Heart left ventricle (tissue), 16 donors: ENCODE measurements at regions not wholly inside any gene's neighbourhood (a gene's known extent, or its start where the extent isn't known, plus 50 kb on each side); places are given as distances from the start of the nearest gene placed in this dataset.

Experiments used
- ATAC-seq, 4 donors: fragments of 200-7000 bp; cut with Tn5 transposase; one replicate each; pipeline ENCODE4 v1.9.1; 2020 to 2022; ENCODE audit warnings: moderate library complexity in 4 of 4, mild to moderate bottlenecking in 3 of 4, moderate number of reproducible peaks in 1 of 4
- DNase-seq, 5 donors: peaks; one replicate each; pipeline ENCODE4 v3.0.0-alpha.2; 2020
- H3K27ac ChIP-seq, 12 donors: fragments of 200-600 bp; sonication (generic) in 4 of 12; one replicate each; pipeline versions ENCODE4 v1.5.0 to v1.8.0; 2016 to 2022; ENCODE audit warnings: mild to moderate bottlenecking in 2 of 12
- H3K27me3 ChIP-seq, 9 donors: fragments of 200-600 bp; sonication (generic) in 2 of 9; one replicate each; pipeline versions ENCODE4 v1.5.1 to v1.8.0; 2016 to 2022; ENCODE audit warnings: mild to moderate bottlenecking in 3 of 9
- H3K36me3 ChIP-seq, 9 donors: fragments of 200-600 bp; sonication (generic) in 2 of 9; one replicate each; pipeline versions ENCODE4 v1.5.0 to v1.8.0; 2018 to 2022; ENCODE audit warnings: mild to moderate bottlenecking in 2 of 9
- H3K4me1 ChIP-seq, 12 donors: fragments of 200-600 bp; sonication (generic) in 4 of 12; one replicate each; pipeline versions ENCODE4 v1.5.0 to v1.8.0; 2016 to 2022; ENCODE audit warnings: mild to moderate bottlenecking in 3 of 12
- H3K4me3 ChIP-seq, 12 donors: fragments of 200-600 bp; sonication (generic) in 4 of 12; one replicate each; pipeline versions ENCODE4 v1.5.0 to v1.8.0; 2017 to 2022; ENCODE audit warnings: mild to moderate bottlenecking in 9 of 12, moderate library complexity in 4 of 12
- H3K9me3 ChIP-seq, 12 donors: fragments of 200-600 bp; sonication (generic) in 4 of 12; one replicate each; pipeline versions ENCODE4 v1.5.0 to v1.8.0; 2016 to 2022; ENCODE audit warnings: mild to moderate bottlenecking in 1 of 12
- CTCF ChIP-seq, 12 donors: fragments of 200-600 bp; sonication (generic) in 4 of 12; IDR thresholded peaks; one replicate each; pipeline versions ENCODE4 v1.5.0 to v1.8.0; 2018 to 2022; ENCODE audit warnings: antibody characterized with exemption in 12 of 12, mild to moderate bottlenecking in 5 of 12
- POLR2A ChIP-seq, 2 donors: fragments of 450-650 bp; IDR thresholded peaks; one replicate each; pipeline ENCODE4 v1.6.1; 2017; ENCODE audit warnings: antibody characterized with exemption in 2 of 2, mild to moderate bottlenecking in 2 of 2, moderate library complexity in 2 of 2
- WGBS, 4 donors: extraction: QIAGEN DNeasy Blood & Tissue Kit in 2 of 4; methylation state at CpG; one replicate each; pipeline versions ENCODE4 v1.1.5 to v1.1.7; 2013 to 2018; 5-methylcytosine and 5-hydroxymethylcytosine counted together
- intact Hi-C, 10 donors: fragments of 100-400 bp; cut with DNase I; formaldehyde crosslinking; loops; one replicate each; pipeline versions ENCODE4 v1.11.1 to v1.14.2; 2022
- donor health status: ischemic (EF 13 %, LVEDD 7.1; RV severe dilation, severe dysfunction).
- donor health status: healthy with polysubstance abuse.
- donor health status: DM: no; HTN: yes; CAD: no.
- donor health status: DM: no; HTN: no; CAD: no.
- donor health status: ischemic (EF 25% LVEDD 6.9; RV normal size, moderate dysfunction).
- donor health status: ischemic (EF 25% LVEDD 5.7; RV mildly dilated, moderate dysfunction).
- donor health status: healthy.
- donor health status: DM: yes; HTN: yes; CAD: no.
- donor health status: ischemic (EF 35%, LVEDD 5.7; RV mildly dilated, moderate dysfunction).
- donor health status: nonischemic (EF 11% LVEDD 7.7; RV severe dilation, severe dysfunction).
- donor health status: DM: yes; HTN: yes; CAD: no.
- donor health status: PGD.
- donor health status: ischemic (EF 29% LVEDD 5.4; RV normal size, mild dysfunction).
- donor health status: nonischemic (EF 23%, LVEDD 6.1; RV moderate dilation, normal function).

DNA sequence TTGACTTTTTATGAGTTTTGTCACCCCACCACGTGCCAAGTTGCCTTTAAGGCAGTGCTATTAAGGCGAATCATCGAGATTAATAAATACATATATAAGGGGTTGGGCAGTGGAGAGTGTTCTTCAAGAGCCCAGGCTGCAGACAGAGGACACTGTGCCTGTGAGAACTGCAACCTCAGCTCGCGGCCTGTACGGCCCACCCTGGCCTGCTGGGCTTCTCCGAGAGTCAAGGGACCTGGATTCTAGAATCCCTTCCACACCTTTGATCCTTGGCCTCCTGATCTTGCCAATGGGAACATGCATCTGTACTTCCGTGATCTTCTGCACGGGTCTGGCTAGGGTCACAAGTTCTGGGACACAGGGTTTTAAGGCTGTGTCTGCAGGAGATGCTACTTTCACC, 54.5 kb downstream of the IRX5 start:
- WGBS, 4 donors = 82 to 88% (median 82%) methylated on average over 9 of the region's 9 CpGs
- intact Hi-C loops = loop anchor here in 1 of 10 donors (5.0 kb wide), 1 partner anchor 52 kb away; no protein-coding TSS in a partner anchor
- TF ChIP-seq POLR2A (IDR thresholded peaks at IDR 0.05) = no peak
- TF ChIP-seq CTCF (IDR thresholded peaks at IDR 0.05) = no peak
- Histone ChIP-seq H3K9me3 (no peaks in the 10 kb centered on the region), H3K27me3 (no peaks in the 10 kb centered on the region), H3K36me3 (no peaks in the 10 kb centered on the region), H3K4me1 (peaks cover 0 to 22% (median 5%) of the 10 kb centered on the region in 12 donors), H3K4me3 (no peak overlapping the region), H3K27ac (no peak overlapping the region)
- ATAC-seq (peak in 2 of 4 donors; percentile 5 to 7), DNase-seq (no peak)

DNA sequence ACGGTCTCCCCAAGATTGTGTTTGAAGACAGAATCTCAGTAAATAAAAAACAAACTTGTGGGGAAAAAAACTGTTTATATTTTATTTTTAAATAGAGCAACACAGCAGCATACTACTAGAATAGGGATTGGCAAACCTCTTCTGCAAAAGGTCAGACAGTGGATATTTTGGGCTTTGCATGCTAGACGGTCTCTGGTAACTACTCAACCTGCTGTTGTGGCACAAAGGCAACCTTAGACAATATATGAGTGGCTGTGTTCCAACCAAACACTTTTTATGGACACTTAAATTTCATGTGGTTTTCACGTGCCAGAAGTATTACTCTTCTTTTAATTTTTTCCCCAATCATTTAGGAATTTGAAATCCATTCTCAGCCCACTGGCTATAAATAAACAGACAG, 55.0 kb downstream of the IRX5 start:
- intact Hi-C loops = loop anchor here in 1 of 10 donors (5.0 kb wide), 1 partner anchor 52 kb away; no protein-coding TSS in a partner anchor
- 41 to 62% (median 55%) methylated on average over 3 of the region's 3 CpGs for WGBS, 4 donors
- peak in 3 of 4 donors; percentile 48 to 85 (median 69) for ATAC-seq

DNA sequence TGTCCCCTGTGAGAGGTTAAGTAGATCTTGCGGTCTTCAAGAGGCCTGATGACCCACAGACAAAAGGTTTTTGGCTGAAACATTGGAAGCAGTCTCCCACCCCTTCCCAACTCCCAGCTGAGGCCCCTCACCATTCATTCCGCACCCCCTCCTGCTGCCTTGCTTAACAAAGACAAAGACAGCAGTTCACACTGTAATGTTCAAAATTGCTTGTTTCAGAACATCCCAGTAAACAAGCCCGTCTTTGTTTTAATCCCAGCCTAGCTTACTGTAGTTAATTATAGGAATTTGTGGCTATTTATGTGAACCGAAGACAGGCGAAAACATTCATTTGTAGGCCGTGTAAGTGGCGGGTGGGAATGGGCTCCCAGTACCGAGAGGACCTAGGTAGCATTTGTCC, 55.7 kb downstream of the IRX5 start:
- no peak overlapping the region for H3K4me3 ChIP-seq
- no peak for ATAC-seq
- no peak for TF ChIP-seq POLR2A (IDR thresholded peaks at IDR 0.05)
- TF ChIP-seq CTCF (IDR thresholded peaks at IDR 0.05) = no peak
- H3K27me3 ChIP-seq = peaks cover 0 to 4% (median 0%) of the 10 kb centered on the region in 9 donors
- intact Hi-C loops = loop anchor here in 1 of 10 donors (5.0 kb wide), 1 partner anchor 51 kb away; no protein-coding TSS in a partner anchor
- no peaks in the 10 kb centered on the region for H3K9me3 ChIP-seq
- H3K4me1 ChIP-seq = peaks cover 0 to 22% (median 5%) of the 10 kb centered on the region in 12 donors
- 74 to 93% (median 86%) methylated on average over 8 of the region's 8 CpGs for WGBS, 4 donors
- no peaks in the 10 kb centered on the region for H3K36me3 ChIP-seq
- no peak for DNase-seq
- H3K27ac ChIP-seq = no peak overlapping the region

More for the DNA sequence above, 55.0 kb downstream of the IRX5 start:
- H3K4me1 ChIP-seq = peaks cover 0 to 22% (median 5%) of the 10 kb centered on the region in 12 donors
- no peak overlapping the region for H3K27ac ChIP-seq
- TF ChIP-seq CTCF (IDR thresholded peaks at IDR 0.05) (no peak), POLR2A (IDR thresholded peaks at IDR 0.05) (no peak)
- no peak for DNase-seq
- H3K27me3 ChIP-seq = peaks cover 0 to 2% (median 0%) of the 10 kb centered on the region in 9 donors
- H3K9me3 ChIP-seq = no peaks in the 10 kb centered on the region
- H3K4me3 ChIP-seq = no peak overlapping the region
- H3K36me3 ChIP-seq = no peaks in the 10 kb centered on the region

- Histone ChIP-seq H3K27me3 (peaks cover 0 to 4% (median 0%) of the 10 kb centered on the region in 9 donors), H3K36me3 (no peaks in the 10 kb centered on the region), H3K27ac (no peak overlapping the region), H3K4me3 (no peak overlapping the region), H3K4me1 (peaks cover 0 to 22% (median 5%) of the 10 kb centered on the region in 12 donors), H3K9me3 (no peaks in the 10 kb centered on the region)
- WGBS, 4 donors = 77 to 84% (median 78%) methylated on average over 8 to 14 of the region's 14 CpGs
- ATAC-seq (no peak), DNase-seq (no peak)
- TF ChIP-seq POLR2A (IDR thresholded peaks at IDR 0.05) = no peak
- TF ChIP-seq CTCF (IDR thresholded peaks at IDR 0.05) = no peak
- intact Hi-C loops = loop anchor here in 1 of 10 donors (5.0 kb wide), 1 partner anchor 50 kb away; no protein-coding TSS in a partner anchor
Measured at GRCh38 chr16:54987081-54987480, 56.4 kb downstream of the IRX5 start.
